Type B pancreatic cell (in vitro differentiated cells): ENCODE measurements at regions not wholly inside any gene's neighbourhood (a gene's known extent, or its start where the extent isn't known, plus 50 kb on each side); places are given as distances from the start of the nearest gene placed in this dataset.

Experiments
- DNase-seq: peaks from one replicate; pipeline ENCODE4 v3.0.0; 2021; ENCODE audit warnings: mixed read lengths; ENCODE audit not compliant: unreplicated experiment; ENCODE audit errors: extremely low spot score
- H3K27ac Mint-ChIP-seq: 2 replicates; pipeline ENCODE4 v1.8.0; 2021; ENCODE audit warnings: mild to moderate bottlenecking, mixed read lengths
- H3K27me3 Mint-ChIP-seq: 2 replicates; pipeline ENCODE4 v1.8.0; 2021; ENCODE audit warnings: mixed read lengths
- H3K36me3 Mint-ChIP-seq: 2 replicates; pipeline ENCODE4 v1.8.0; 2021; ENCODE audit warnings: mixed read lengths
- H3K4me1 Mint-ChIP-seq: one replicate; pipeline ENCODE4 v1.8.0; 2021; ENCODE audit warnings: mixed read lengths; ENCODE audit not compliant: unreplicated experiment
- H3K4me3 Mint-ChIP-seq: 2 replicates; pipeline ENCODE4 v1.8.0; 2021; ENCODE audit warnings: mild to moderate bottlenecking, mixed read lengths
- H3K9me3 Mint-ChIP-seq: 2 replicates; pipeline ENCODE4 v1.8.0; 2021; ENCODE audit warnings: mixed read lengths
- TF ChIP-seq, protein P1 (sequence below): fragments of 200-600 bp; sonication (generic); conservative IDR thresholded peaks from 2 replicates; pipeline ENCODE4 v1.5.0; 2021; ENCODE audit warnings: antibody characterized with exemption, mild to moderate bottlenecking

DNA sequence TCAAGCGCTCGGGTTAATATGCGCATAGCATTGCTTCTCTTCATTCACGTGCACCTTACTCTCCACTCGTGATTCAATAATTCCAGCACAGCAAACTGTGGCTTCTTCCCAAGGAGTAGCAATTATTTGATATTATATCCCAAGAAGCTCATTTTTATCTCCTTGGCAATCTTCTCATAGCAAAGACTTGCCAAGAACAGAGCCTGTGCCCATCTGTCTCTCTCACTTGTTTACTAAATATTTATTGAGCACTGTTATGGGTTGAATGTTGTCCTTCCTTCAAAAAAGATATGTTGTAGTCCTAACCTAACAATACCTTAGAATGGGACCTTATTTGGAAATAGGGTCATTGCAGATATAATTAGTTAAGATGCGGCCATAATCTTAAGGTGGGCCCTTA is 233.7 kb downstream of the TFCP2L1 start:
- H3K36me3 Mint-ChIP-seq: no peaks in the 10 kb centered on the region
- H3K4me3 Mint-ChIP-seq: no peak overlapping the region
- no peaks in the 10 kb centered on the region for H3K4me1 Mint-ChIP-seq
- no peak overlapping the region for H3K27ac Mint-ChIP-seq
- peaks cover 5% of the 10 kb centered on the region for H3K9me3 Mint-ChIP-seq
- peaks cover 23% of the 10 kb centered on the region for H3K27me3 Mint-ChIP-seq
- TF ChIP-seq, protein P1, sequence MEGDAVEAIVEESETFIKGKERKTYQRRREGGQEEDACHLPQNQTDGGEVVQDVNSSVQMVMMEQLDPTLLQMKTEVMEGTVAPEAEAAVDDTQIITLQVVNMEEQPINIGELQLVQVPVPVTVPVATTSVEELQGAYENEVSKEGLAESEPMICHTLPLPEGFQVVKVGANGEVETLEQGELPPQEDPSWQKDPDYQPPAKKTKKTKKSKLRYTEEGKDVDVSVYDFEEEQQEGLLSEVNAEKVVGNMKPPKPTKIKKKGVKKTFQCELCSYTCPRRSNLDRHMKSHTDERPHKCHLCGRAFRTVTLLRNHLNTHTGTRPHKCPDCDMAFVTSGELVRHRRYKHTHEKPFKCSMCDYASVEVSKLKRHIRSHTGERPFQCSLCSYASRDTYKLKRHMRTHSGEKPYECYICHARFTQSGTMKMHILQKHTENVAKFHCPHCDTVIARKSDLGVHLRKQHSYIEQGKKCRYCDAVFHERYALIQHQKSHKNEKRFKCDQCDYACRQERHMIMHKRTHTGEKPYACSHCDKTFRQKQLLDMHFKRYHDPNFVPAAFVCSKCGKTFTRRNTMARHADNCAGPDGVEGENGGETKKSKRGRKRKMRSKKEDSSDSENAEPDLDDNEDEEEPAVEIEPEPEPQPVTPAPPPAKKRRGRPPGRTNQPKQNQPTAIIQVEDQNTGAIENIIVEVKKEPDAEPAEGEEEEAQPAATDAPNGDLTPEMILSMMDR: no peak
- DNase-seq: no peak

DNA sequence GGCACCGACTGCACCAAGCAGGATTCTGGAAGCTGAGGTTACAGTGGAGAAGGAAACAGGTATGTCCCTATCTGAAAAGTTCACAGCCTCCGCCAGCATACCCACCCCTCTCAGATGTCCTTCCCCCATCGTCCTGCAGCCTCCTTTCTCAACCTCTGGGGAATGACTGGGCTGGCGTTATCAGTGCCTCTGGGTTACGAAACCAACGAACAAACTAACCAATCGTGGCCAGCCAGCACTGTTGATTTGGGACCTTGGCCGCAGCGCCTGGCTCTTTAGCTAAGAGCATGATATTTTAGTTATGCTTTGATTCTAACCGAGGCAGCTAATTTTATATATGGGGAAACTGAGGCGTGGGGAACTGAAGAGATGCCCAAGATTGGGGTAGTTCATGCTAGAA is 233.0 kb downstream of the TFCP2L1 start:
- Mint-ChIP-seq H3K36me3 (no peaks in the 10 kb centered on the region), H3K9me3 (peaks cover 5% of the 10 kb centered on the region), H3K27me3 (peaks cover 29% of the 10 kb centered on the region), H3K4me3 (no peak overlapping the region), H3K4me1 (no peaks in the 10 kb centered on the region), H3K27ac (no peak overlapping the region)
- TF ChIP-seq, protein P1: no peak
- DNase-seq: no peak

DNA sequence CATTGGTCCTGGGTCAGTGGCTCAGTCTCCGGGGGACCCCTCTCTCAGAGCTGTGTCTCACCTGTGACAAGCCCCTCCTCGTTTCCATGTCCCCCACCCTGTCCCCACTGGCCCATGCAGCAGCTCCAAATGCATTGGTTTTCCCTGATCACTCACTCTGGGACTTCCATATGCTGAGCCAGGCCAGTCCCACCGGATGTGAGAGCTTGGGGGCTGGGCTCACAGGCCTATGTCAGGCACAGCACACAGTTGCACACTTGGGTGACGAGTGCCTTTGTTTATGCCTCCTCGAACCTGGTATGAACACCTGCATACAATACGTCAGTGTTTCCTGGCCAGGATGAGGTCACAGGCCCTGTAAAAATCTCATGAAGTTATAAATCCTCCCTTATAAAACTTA is 232.5 kb downstream of the TFCP2L1 start:
- Mint-ChIP-seq H3K4me3 (no peak overlapping the region), H3K36me3 (no peaks in the 10 kb centered on the region), H3K27ac (no peak overlapping the region), H3K9me3 (peaks cover 5% of the 10 kb centered on the region), H3K4me1 (no peaks in the 10 kb centered on the region), H3K27me3 (peaks cover 34% of the 10 kb centered on the region)
- TF ChIP-seq, protein P1: no peak
- no peak for DNase-seq

DNA sequence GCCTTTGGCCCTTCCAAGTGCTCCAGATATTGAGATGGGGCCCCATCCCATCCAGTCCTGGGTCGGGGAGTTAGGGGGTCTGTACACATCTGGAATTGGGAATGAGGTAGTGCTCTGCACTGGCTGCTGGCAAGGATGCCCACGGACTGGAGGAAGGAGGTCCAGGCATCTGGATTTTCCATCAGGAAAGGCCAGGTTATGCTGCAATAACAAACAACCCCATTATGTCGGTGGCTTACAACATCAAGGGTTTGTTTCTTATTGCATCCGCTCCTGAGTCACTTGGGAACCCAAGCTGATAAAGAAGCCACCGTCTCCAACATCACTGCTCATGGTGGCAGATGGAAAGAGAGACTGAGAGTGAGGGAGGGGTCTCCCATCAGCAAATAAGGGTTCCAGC is 229.9 kb downstream of the TFCP2L1 start:
- no peak for DNase-seq
- Mint-ChIP-seq H3K36me3 (no peaks in the 10 kb centered on the region), H3K4me1 (peaks cover 1% of the 10 kb centered on the region), H3K4me3 (no peak overlapping the region), H3K27ac (no peak overlapping the region), H3K9me3 (peaks cover 5% of the 10 kb centered on the region), H3K27me3 (peaks cover 35% of the 10 kb centered on the region)
- TF ChIP-seq, protein P1: no peak

DNA sequence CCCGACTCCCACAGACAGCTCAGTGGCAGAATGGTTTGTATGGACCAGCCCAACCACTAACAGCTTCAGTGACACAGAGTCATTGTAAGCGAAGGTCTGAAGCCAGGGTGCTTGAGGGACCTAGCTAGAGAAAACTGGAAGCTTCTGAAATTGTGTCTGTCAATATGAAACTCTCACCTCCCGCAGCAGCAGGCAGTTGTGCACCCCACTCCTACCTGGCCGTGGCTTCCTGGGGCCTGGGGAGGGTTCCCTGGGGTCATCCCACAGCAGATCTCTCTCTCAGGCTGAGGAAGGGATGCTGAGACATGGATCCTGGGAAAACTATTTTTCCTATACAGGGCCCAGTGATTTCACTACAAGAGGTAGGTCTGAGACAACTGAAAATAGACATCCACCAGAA is 229.5 kb downstream of the TFCP2L1 start:
- peaks cover 39% of the 10 kb centered on the region for H3K27me3 Mint-ChIP-seq
- peaks cover 5% of the 10 kb centered on the region for H3K4me1 Mint-ChIP-seq
- H3K4me3 Mint-ChIP-seq: no peak overlapping the region
- H3K9me3 Mint-ChIP-seq: peaks cover 5% of the 10 kb centered on the region
- no peak overlapping the region for H3K27ac Mint-ChIP-seq
- TF ChIP-seq, protein P1: no peak
- no peaks in the 10 kb centered on the region for H3K36me3 Mint-ChIP-seq
- no peak for DNase-seq
